KOPT-K1 (cell line): ENCODE measurements at regions not wholly inside any gene's neighbourhood (a gene's known extent, or its start where the extent isn't known, plus 50 kb on each side); places are given as distances from the start of the nearest gene placed in this dataset.

Experiments used
- H3K27ac ChIP-seq: fragments of 200-600 bp; sonication (generic); 2 replicates; pipeline ENCODE4 v1.5.1; 2016; ENCODE audit warnings: antibody characterized with exemption, mild to moderate bottlenecking, low read depth, low read length; ENCODE audit not compliant: poor library complexity, severe bottlenecking
- H3K36me3 ChIP-seq: fragments of 200-600 bp; sonication (generic); 2 replicates; pipeline ENCODE4 v1.5.1; 2017; ENCODE audit warnings: antibody characterized with exemption, mild to moderate bottlenecking, low read length, moderate library complexity; ENCODE audit not compliant: insufficient read depth
- H3K9me3 ChIP-seq: fragments of 200-600 bp; sonication (generic); 2 replicates; pipeline ENCODE4 v1.5.1; 2017; ENCODE audit warnings: antibody characterized with exemption, low read length, mild to moderate bottlenecking; ENCODE audit not compliant: insufficient read depth, poor library complexity, severe bottlenecking

DNA sequence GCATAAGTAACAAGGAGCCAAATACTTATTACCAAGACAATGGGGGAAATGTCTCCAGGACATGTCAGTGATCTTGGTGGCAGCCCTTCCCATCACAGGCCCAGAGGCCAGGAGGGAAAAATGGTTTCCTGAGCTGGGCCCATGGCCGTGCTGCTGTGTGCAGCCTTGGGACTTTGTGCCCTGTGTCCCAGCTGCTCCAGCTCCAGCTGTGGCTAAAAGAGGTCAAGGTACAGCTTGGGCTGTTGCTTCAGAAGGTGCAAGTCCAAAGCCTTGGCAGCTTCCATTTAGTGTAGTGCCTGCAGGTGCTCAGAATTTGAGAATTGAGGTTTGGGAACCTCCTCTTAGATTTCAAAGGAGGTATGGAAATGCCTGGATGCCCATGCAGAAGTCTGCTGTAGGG lies 212.3 kb upstream of the DCN start:
- Histone ChIP-seq H3K36me3 (no peaks in the 10 kb centered on the region), H3K9me3 (peaks cover 14% of the 10 kb centered on the region), H3K27ac (no peak overlapping the region)

DNA sequence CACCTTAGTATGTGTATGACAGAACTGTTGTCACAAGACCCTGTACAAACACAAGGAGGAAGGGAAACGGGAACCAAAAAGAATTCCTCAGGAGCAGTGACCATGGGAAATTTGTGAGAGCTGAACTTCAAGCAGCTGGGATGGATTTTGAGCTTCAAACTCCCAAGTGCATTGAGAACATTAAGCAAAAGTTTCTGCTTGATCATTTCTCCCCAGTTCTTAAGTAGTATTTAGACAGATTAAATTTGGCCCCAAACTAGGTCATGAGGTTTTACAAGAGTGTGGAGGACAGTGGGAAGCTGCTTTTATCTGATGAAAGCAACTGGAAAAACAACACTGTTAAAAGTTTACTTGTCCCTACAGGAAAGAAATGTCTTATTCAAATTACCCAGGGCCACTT lies 206.0 kb upstream of the DCN start:
- Histone ChIP-seq H3K27ac (no peak overlapping the region), H3K9me3 (peaks cover 14% of the 10 kb centered on the region), H3K36me3 (no peaks in the 10 kb centered on the region)

DNA sequence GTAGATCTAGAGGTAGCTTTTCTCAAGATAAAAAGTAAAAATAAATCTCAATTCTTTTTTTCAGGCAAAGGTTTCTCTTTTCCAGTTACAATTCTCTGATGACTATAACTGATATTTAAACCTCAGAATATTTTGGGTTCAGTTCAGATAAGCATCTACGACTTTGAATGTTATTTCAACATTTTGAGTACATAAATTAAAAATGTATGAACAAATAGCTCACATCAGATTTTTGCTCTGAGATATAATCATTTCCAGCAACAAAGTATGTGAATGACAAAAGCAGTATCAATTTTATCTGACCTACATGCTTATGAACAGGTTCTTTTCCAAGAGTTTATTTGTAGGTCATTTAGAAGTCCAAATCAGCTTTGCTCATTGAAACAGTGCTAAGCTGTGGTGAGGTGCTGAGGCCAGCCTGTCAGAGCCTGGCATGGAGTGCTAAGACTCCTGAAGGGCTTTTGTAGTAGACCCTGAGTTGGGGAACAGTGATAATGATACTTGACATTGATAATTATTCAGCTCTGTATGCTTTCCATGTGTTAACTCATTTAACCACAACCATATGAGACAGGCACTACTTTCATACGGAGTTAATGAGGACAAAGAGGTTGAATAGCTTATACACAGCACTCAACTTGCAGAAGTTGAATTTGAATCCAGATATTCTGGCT lies 205.0 kb upstream of the DCN start:
- no peak overlapping the region for H3K27ac ChIP-seq
- no peaks in the 10 kb centered on the region for H3K36me3 ChIP-seq
- peaks cover 8% of the 10 kb centered on the region for H3K9me3 ChIP-seq

DNA sequence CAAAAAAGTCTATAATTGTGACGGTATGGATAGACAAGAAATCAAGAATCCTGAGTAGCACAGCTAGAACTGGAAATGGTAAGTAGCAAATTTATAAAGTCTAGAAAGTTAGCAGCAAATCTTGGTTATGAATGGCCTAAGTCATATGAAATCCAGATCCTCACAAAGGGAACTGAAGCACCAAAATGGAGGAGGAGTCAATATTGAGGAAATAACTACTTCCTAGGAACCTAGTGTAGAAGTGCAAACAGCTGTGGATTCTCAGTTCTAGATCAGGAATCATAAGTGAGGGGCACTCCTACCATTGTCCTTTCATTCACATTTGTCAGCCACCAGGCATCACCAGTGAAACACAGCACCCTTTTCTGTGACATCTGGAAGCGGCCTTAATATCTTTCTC lies 202.2 kb upstream of the DCN start:
- Histone ChIP-seq H3K9me3 (no peaks in the 10 kb centered on the region), H3K36me3 (no peaks in the 10 kb centered on the region), H3K27ac (no peak overlapping the region)

DNA sequence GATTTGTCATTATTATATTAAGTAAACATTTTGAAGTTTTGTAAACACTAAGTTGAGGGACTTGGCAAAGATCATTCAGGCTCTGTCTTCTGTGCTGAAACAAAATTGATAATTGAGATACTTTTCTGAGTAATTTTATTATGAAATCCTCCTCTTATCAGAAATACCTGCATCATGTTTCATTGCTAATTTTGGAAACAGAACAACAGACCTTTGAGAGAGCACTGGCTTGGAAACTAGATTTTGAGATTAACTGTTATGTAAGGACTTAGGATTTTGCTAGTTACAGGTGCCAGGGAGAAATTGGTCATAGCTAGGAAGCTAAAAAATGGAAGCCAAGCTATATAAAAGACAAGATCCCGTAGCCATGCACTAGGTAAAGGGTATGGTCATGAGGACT lies 201.7 kb upstream of the DCN start:
- H3K27ac ChIP-seq, result no peak overlapping the region
- no peaks in the 10 kb centered on the region for H3K36me3 ChIP-seq
- no peaks in the 10 kb centered on the region for H3K9me3 ChIP-seq

DNA sequence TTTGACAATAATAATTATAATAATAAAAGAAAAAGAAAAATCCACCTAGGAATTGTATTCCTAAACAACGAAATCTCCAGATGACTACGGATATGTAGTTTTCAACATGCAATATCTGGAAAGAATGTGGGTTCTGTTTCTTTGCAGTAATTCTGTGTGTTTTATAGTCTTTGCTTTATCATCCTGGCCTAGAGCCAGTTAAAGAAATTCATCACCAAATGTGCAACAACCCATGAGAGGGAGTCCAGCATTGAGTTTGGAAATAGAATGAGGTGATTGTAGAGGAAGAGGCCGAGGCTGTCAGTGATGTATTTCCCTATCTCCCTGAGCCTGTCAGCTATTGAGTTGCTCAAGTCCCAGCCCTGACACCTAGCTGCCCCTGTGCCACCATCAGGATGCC lies 200.5 kb upstream of the DCN start:
- H3K9me3 ChIP-seq, result no peaks in the 10 kb centered on the region
- no peaks in the 10 kb centered on the region for H3K36me3 ChIP-seq
- H3K27ac ChIP-seq, result no peak overlapping the region

DNA sequence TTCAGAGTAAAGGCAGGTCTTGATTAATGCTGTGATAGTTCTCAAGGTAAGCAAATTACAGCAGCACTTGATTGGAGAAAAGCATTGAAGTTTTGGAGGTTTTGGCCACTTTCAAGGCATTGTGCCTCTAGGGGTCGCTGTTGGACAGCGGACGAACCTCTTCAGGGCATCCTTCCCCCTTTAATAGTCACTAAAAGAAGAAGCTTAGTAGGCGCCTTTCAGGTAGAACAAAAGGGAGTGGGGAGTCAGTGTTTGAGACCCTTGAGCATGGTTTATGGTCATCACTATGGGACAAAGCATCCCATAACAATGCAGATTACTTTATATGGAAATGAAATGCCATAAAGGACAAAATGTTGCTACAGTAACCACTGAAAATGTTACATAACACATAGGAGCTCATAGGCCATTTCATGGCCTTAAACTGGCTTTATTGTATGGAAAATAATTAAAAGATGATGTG lies 199.5 kb upstream of the DCN start:
- no peak overlapping the region for H3K27ac ChIP-seq
- no peaks in the 10 kb centered on the region for H3K36me3 ChIP-seq
- H3K9me3 ChIP-seq, result no peaks in the 10 kb centered on the region

DNA sequence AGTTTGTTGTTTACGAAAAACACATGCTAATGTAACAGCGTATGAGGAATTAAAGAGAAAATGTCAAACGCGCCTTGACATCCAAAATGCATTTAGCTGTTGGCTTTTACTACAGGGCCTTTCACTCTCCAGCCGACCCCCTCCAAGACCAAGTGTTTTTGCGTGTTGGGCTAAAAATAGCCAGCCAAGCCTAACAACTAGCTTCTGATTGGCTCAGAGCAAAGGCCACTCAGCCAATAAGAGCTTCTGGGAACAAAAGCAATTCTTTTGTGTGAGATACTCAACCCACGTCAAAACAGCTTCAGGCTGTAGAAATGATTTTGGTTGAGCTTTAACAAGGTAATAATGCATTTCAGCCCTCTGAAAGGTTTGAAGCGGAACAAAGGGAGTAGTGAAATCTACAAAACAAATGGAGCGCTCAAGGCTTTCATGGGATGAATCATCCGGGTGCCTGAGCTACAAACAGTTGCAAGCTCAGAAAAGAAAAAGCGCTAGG lies 198.7 kb upstream of the DCN start:
- Histone ChIP-seq H3K36me3 (no peaks in the 10 kb centered on the region), H3K9me3 (no peaks in the 10 kb centered on the region), H3K27ac (no peak overlapping the region)

DNA sequence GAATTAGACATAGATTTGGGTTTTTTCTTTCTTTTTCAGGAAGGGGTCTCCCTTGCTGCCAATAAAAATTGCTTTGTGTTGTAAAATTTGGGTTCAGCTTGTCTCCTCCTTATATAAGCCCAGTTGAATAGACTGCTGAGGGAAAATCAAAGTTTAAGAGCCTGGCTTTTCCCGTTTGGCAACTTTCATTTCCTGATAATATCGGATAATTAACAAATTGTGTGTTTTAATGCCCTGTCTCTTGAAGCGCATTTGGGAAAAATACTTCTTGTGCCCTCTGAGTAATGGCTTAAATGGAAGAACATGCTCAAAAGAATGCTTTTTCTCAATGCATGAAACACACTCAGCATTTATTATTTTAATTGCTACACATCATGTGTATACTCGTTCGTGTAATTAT lies 198.0 kb upstream of the DCN start:
- H3K27ac ChIP-seq, result no peak overlapping the region
- no peaks in the 10 kb centered on the region for H3K36me3 ChIP-seq
- no peaks in the 10 kb centered on the region for H3K9me3 ChIP-seq

DNA sequence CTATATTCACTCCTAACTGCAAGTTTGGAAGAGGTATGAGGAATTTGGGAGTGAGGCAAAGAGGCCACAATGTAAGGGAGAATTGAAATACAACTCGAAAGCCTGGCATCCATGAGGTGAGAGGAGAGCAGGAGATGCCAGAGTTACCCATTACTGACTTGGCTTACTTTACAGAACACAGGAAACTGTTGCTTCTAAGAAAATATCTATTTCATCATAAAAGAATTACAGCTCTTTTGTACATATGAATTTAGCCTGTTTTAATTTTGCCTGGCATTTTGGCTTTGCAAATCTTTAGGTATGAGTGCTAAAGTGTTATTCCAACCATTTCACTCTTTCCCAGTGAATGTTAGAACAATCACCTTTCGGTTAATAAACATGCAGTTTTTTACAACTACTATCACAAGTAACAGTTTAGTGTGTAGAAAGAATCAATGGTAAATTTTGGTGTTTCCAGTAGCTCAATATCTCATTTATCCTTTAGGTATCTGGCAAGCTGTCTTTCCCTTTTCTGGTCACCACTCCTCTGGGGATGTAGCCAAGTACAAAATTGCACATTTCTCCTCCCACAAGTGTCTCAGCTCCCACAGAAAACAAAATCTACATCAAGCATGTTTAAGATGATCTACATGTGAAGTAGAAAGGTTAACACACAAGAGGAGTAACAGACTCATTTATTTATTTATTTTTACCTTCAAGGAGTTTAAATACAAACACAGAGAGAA lies 196.6 kb upstream of the DCN start:
- no peaks in the 10 kb centered on the region for H3K9me3 ChIP-seq
- H3K36me3 ChIP-seq, result no peaks in the 10 kb centered on the region
- no peak overlapping the region for H3K27ac ChIP-seq

DNA sequence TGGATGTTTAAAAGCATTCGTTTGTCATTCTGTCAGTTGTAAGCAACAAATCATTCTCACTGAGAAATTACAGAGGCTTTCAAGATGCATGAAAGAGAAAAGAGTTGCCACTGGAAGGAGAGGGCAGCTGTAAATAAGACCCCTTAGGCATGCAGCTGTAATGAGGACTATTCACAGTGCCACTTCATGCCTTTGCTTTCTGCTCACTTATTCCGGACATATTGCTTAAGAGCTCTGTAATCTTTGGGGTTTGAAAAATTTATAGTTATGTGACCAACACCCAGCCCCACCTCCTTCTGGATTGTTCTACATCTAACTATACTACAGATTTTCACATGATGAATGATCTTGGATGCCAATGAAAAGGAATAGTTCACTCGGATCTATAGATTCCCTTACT lies 194.8 kb upstream of the DCN start:
- Histone ChIP-seq H3K27ac (no peak overlapping the region), H3K36me3 (no peaks in the 10 kb centered on the region), H3K9me3 (no peaks in the 10 kb centered on the region)

DNA sequence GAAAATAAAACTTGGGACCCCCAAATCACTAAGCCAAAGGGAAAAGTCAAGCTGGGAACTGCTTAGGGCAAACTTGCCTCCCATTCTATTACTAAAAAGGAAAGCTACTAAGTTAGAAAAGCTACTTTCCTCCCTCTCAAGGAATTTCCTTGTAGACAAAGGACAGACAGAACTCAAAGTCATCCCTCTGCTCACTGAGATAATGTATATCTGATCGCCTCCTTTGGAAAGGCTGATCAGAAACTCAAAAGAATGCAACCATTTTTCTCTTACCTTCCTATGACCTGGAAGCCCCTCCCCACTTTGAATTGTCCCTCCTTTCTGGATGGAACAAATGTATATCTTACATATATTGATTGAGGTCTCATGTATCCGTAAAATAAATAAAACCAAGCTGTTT lies 190.5 kb upstream of the DCN start:
- H3K36me3 ChIP-seq, result no peaks in the 10 kb centered on the region
- no peaks in the 10 kb centered on the region for H3K9me3 ChIP-seq
- H3K27ac ChIP-seq, result no peak overlapping the region

DNA sequence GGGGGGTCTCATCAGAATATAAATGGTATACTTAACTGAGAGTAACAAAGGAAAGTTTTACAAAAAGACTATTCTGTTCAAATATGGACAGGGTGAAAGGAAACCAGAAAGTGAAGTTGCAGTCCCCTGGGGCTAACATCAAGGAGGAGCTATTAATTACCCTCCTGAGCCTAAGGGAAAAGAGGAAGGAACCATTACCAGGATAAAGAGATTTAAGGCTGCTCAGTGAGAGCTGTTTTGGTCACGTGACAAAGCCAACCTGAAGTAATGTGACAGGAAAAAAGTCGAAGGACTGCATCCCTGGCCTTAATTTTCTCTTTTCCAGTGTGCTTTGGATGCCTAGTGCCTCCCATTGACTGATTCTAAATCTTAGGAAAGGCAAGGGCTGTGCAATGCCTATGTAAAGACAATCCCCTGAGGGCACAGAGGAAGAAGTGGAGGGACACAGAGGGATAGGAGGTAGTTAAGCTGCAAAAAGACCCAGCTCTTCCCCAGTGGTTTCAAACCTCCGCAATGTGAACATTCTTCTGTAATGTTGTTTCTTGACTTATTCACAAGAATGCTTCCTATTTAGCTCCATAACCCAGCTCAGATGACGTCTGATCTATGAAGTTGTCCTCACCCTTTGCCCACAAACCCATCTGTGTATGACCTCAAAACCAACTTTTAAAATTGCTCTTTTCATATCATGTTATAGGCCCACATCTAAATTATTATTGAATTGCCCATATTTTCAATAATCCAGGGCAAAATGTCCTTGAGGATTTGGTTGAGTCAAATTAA lies 187.7 kb upstream of the DCN start:
- H3K27ac ChIP-seq, result no peak overlapping the region
- no peaks in the 10 kb centered on the region for H3K36me3 ChIP-seq

DNA sequence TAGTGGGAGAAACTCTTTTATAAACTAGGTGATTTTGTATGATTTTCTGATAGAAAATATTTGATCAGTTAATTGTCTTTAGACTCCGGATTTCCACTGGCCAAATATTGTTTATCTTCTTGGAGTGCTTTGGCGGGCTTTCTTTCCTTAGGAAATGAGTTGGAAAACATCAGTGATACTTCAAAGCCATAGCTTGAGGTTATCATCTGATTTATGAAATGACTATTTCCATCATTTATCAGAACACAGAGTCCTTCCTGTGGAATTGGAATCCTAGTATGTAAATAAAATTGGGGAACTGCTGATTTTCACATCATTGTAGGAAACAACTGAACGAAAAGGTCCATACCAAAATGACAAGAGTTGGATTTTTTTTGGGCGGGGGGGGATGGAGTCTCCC lies 186.0 kb upstream of the DCN start:
- Histone ChIP-seq H3K9me3 (no peaks in the 10 kb centered on the region), H3K36me3 (no peaks in the 10 kb centered on the region), H3K27ac (no peak overlapping the region)

More for the DNA sequence above, 187.7 kb upstream of the DCN start:
- H3K9me3 ChIP-seq, result no peaks in the 10 kb centered on the region

DNA sequence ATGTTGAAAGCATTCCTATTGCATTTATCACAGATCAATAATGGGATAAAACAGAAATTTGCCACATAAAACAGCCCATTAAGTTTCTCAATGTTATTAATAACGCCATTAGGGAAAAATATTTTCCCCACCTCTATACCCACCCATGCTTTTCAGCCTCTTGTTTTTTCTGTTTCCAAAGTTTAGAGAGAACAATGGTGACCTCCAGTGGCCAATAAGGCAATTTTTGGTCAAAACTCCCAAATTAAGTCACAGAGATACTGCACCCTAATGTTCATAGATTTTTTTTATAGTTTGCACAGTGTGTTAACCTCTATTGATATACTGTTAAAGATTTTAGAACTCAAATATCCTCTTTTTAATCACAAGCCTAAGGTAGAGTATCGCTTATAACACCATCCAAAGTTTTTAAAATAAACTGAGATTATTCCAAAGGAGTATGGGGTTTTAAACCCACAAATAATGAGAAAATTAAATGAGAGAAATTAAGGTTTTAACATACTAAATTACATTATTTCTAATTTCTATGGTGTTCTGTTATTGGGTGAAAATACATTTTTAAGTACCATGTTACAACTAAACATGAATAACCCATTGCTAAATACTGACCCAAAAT lies 184.7 kb upstream of the DCN start:
- H3K9me3 ChIP-seq, result no peaks in the 10 kb centered on the region
- H3K27ac ChIP-seq, result no peak overlapping the region

More for the DNA sequence above, 184.7 kb upstream of the DCN start:
- no peaks in the 10 kb centered on the region for H3K36me3 ChIP-seq
